ENCODE measurements at regions not wholly inside any gene's neighbourhood (a gene's known extent, or its start where the extent isn't known, plus 50 kb on each side); places are given as distances from the start of the nearest gene placed in this dataset.

- no peak for TF ChIP-seq CTCF (IDR thresholded peaks at IDR 0.05)
- TF ChIP-seq POLR2A (IDR thresholded peaks at IDR 0.05) = no peak
- no peak for TF ChIP-seq POLR2AphosphoS5 (IDR thresholded peaks at IDR 0.05)
These were observed 60.8 kb upstream of the CTSC start for GRCh38 chr11:88398372-88398771.

Data from gastroesophageal sphincter (tissue), 3 donors.